ENCODE measurements at regions not wholly inside any gene's neighbourhood (a gene's known extent, or its start where the extent isn't known, plus 50 kb on each side); places are given as distances from the start of the nearest gene placed in this dataset.

- no peak for TF ChIP-seq CTCF (IDR thresholded peaks at IDR 0.05; ENCODE audit: unreplicated experiment)
- no peaks in the 10 kb centered on the region for H3K36me3 Mint-ChIP-seq (ENCODE audit: insufficient read depth)
- no peaks in the 10 kb centered on the region for H3K4me1 Mint-ChIP-seq (ENCODE audit: low read depth)
- no peaks in the 10 kb centered on the region for H3K9me3 Mint-ChIP-seq (ENCODE audit: low read depth)
- no peak overlapping the region for H3K27ac Mint-ChIP-seq
- no peaks in the 10 kb centered on the region for H3K27me3 Mint-ChIP-seq
- no peak overlapping the region for H3K4me3 Mint-ChIP-seq (ENCODE audit: low read depth)
- no peak for DNase-seq (ENCODE audit: low spot score, unreplicated experiment)
Observed at GRCh38 chr2:122001441-122001874, 246.0 kb downstream of the TSN start.

- H3K27ac Mint-ChIP-seq, result no peak overlapping the region
- H3K4me1 Mint-ChIP-seq (ENCODE audit: low read depth), result peaks cover 13% of the 10 kb centered on the region
- H3K36me3 Mint-ChIP-seq (ENCODE audit: insufficient read depth), result no peaks in the 10 kb centered on the region
- no peaks in the 10 kb centered on the region for H3K9me3 Mint-ChIP-seq (ENCODE audit: low read depth)
- no peak for DNase-seq (ENCODE audit: low spot score, unreplicated experiment)
- no peaks in the 10 kb centered on the region for H3K27me3 Mint-ChIP-seq
- no peak overlapping the region for H3K4me3 Mint-ChIP-seq (ENCODE audit: low read depth)
- TF ChIP-seq CTCF (IDR thresholded peaks at IDR 0.05; ENCODE audit: unreplicated experiment), result no peak
Observed at GRCh38 chr2:122003196-122003940, 247.9 kb downstream of the TSN start.

GRCh38 chr2:122007126-122007525 lies 251.7 kb downstream of the TSN start:
- no peak for TF ChIP-seq CTCF (IDR thresholded peaks at IDR 0.05; ENCODE audit: unreplicated experiment)
- H3K36me3 Mint-ChIP-seq (ENCODE audit: insufficient read depth), result no peaks in the 10 kb centered on the region
- DNase-seq (ENCODE audit: low spot score, unreplicated experiment), result no peak
- H3K9me3 Mint-ChIP-seq (ENCODE audit: low read depth), result no peaks in the 10 kb centered on the region
- peaks cover 18% of the 10 kb centered on the region for H3K4me1 Mint-ChIP-seq (ENCODE audit: low read depth)
- peaks cover 6% of the 10 kb centered on the region for H3K27me3 Mint-ChIP-seq
- no peak overlapping the region for H3K4me3 Mint-ChIP-seq (ENCODE audit: low read depth)
- H3K27ac Mint-ChIP-seq, result peak overlapping the region; percentile 89

GRCh38 chr2:122007577-122007976 lies 252.1 kb downstream of the TSN start:
- TF ChIP-seq CTCF (IDR thresholded peaks at IDR 0.05; ENCODE audit: unreplicated experiment), result no peak
- Mint-ChIP-seq H3K27me3 (peaks cover 6% of the 10 kb centered on the region), H3K36me3 (ENCODE audit: insufficient read depth) (no peaks in the 10 kb centered on the region), H3K4me3 (ENCODE audit: low read depth) (peak overlapping the region; percentile 4), H3K9me3 (ENCODE audit: low read depth) (no peaks in the 10 kb centered on the region), H3K4me1 (ENCODE audit: low read depth) (peaks cover 19% of the 10 kb centered on the region), H3K27ac (peak overlapping the region; percentile 89)
- DNase-seq (ENCODE audit: low spot score, unreplicated experiment), result no peak

GRCh38 chr2:122009561-122009960 lies 254.1 kb downstream of the TSN start:
- Mint-ChIP-seq H3K9me3 (ENCODE audit: low read depth) (no peaks in the 10 kb centered on the region), H3K36me3 (ENCODE audit: insufficient read depth) (no peaks in the 10 kb centered on the region), H3K27me3 (peaks cover 6% of the 10 kb centered on the region), H3K4me3 (ENCODE audit: low read depth) (no peak overlapping the region), H3K4me1 (ENCODE audit: low read depth) (peaks cover 19% of the 10 kb centered on the region), H3K27ac (no peak overlapping the region)
- TF ChIP-seq CTCF (IDR thresholded peaks at IDR 0.05; ENCODE audit: unreplicated experiment), result no peak
- DNase-seq (ENCODE audit: low spot score, unreplicated experiment), result no peak
